SK-N-SH treated with all-trans-retinoic acid at 6 μM for 48 hours (cell line): ENCODE measurements at regions not wholly inside any gene's neighbourhood (a gene's known extent, or its start where the extent isn't known, plus 50 kb on each side); places are given as distances from the start of the nearest gene placed in this dataset.

Source experiments
- ARNTL ChIP-seq: fragments of 450-650 bp; formaldehyde crosslinking; IDR thresholded peaks from 2 replicates; pipeline ENCODE4 v1.5.0; 2020; ENCODE audit warnings: low read depth, mild to moderate bottlenecking, moderate library complexity, borderline replicate concordance
- BACH2 ChIP-seq: fragments of 250-450 bp; sonication (Bioruptor Pico); IDR thresholded peaks from 2 replicates; pipeline ENCODE4 v1.9.0; 2021; ENCODE audit warnings: mild to moderate bottlenecking, borderline replicate concordance
- CSDC2 ChIP-seq: fragments of 250-450 bp; sonication (Bioruptor Pico); IDR thresholded peaks from 2 replicates; pipeline ENCODE4 v1.5.0; 2020; ENCODE audit warnings: mild to moderate bottlenecking, moderate library complexity
- ESRRG ChIP-seq: fragments of 250-450 bp; sonication (Bioruptor Pico); IDR thresholded peaks from 2 replicates; pipeline ENCODE4 v1.6.1; 2021; ENCODE audit warnings: mild to moderate bottlenecking
- ISL1 ChIP-seq: fragments of 250-450 bp; sonication (Bioruptor Pico); IDR thresholded peaks from 2 replicates; pipeline ENCODE4 v2.1.2; 2022; ENCODE audit warnings: mild to moderate bottlenecking, moderate library complexity
- OSR1 ChIP-seq: fragments of 250-450 bp; sonication (Bioruptor Pico); IDR thresholded peaks from 2 replicates; pipeline ENCODE4 v1.8.0; 2022; ENCODE audit warnings: moderate library complexity, mild to moderate bottlenecking, inconsistent platforms
- RARB ChIP-seq: fragments of 250-450 bp; sonication (Bioruptor Pico); IDR thresholded peaks from 2 replicates; pipeline ENCODE4 v1.8.0; 2021; ENCODE audit warnings: mild to moderate bottlenecking, moderate library complexity
- TCF4 ChIP-seq: fragments of 250-450 bp; sonication (Bioruptor Pico); IDR thresholded peaks from 2 replicates; pipeline ENCODE4 v1.8.0; 2021; ENCODE audit warnings: mild to moderate bottlenecking, moderate library complexity, borderline replicate concordance
- ZC3H10 ChIP-seq: fragments of 250-450 bp; sonication (Bioruptor Pico); IDR thresholded peaks from 2 replicates; pipeline ENCODE4 v1.5.1; 2021; ENCODE audit warnings: mild to moderate bottlenecking, moderate library complexity
- ZNF565 ChIP-seq: fragments of 450-650 bp; formaldehyde crosslinking; conservative IDR thresholded peaks from 2 replicates; pipeline ENCODE4 v1.5.0; 2020; ENCODE audit warnings: low read depth, mild to moderate bottlenecking, moderate library complexity
- TF ChIP-seq, protein P1 (sequence below): fragments of 250-450 bp; sonication (Bioruptor Pico); IDR thresholded peaks from 2 replicates; pipeline ENCODE4 v1.5.1; 2020; ENCODE audit warnings: low read depth, mild to moderate bottlenecking, moderate library complexity
- TF ChIP-seq, protein P2 (sequence below): fragments of 250-450 bp; sonication (Bioruptor Pico); IDR thresholded peaks from 2 replicates; pipeline ENCODE4 v1.5.1; 2021; ENCODE audit warnings: mild to moderate bottlenecking, moderate library complexity
- TF ChIP-seq, protein P3 (sequence below): fragments of 250-450 bp; sonication (Bioruptor Pico); IDR thresholded peaks from 2 replicates; pipeline ENCODE4 v1.8.0; 2020; ENCODE audit warnings: mild to moderate bottlenecking, moderate library complexity, borderline replicate concordance

DNA sequence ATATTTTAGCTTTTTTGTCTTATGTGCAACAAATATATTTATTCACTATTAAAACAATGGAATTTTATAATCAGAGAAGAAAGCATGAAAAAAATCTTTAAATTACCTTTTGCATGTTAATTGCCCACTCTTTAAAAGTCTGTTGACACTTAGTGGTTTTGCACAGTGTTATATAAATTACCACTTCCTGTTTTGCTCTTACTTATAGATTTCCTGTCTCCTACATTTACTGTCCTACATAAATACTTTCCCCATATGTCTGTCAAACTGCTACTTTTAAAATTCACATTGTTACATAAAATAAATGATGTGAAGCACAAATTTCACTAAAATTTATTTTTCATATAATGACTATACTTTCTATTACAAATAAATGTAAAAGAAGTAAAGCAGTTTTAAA is 161.1 kb upstream of the NDST4 start:
- TF ChIP-seq RARB (CRISPR knock-in tag): no peak
- no peak for TF ChIP-seq ISL1 (CRISPR knock-in tag)
- TF ChIP-seq OSR1 (CRISPR knock-in tag): no peak
- TF ChIP-seq ZC3H10: no peak
- TF ChIP-seq, protein P1, sequence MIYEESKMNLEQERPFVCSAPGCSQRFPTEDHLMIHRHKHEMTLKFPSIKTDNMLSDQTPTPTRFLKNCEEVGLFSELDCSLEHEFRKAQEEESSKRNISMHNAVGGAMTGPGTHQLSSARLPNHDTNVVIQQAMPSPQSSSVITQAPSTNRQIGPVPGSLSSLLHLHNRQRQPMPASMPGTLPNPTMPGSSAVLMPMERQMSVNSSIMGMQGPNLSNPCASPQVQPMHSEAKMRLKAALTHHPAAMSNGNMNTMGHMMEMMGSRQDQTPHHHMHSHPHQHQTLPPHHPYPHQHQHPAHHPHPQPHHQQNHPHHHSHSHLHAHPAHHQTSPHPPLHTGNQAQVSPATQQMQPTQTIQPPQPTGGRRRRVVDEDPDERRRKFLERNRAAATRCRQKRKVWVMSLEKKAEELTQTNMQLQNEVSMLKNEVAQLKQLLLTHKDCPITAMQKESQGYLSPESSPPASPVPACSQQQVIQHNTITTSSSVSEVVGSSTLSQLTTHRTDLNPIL (CRISPR knock-in tag): no peak
- no peak for TF ChIP-seq CSDC2 (CRISPR knock-in tag)
- TF ChIP-seq, protein P2, sequence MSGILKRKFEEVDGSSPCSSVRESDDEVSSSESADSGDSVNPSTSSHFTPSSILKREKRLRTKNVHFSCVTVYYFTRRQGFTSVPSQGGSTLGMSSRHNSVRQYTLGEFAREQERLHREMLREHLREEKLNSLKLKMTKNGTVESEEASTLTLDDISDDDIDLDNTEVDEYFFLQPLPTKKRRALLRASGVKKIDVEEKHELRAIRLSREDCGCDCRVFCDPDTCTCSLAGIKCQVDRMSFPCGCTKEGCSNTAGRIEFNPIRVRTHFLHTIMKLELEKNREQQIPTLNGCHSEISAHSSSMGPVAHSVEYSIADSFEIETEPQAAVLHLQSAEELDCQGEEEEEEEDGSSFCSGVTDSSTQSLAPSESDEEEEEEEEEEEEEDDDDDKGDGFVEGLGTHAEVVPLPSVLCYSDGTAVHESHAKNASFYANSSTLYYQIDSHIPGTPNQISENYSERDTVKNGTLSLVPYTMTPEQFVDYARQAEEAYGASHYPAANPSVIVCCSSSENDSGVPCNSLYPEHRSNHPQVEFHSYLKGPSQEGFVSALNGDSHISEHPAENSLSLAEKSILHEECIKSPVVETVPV (CRISPR knock-in tag): no peak
- TF ChIP-seq, protein P3, sequence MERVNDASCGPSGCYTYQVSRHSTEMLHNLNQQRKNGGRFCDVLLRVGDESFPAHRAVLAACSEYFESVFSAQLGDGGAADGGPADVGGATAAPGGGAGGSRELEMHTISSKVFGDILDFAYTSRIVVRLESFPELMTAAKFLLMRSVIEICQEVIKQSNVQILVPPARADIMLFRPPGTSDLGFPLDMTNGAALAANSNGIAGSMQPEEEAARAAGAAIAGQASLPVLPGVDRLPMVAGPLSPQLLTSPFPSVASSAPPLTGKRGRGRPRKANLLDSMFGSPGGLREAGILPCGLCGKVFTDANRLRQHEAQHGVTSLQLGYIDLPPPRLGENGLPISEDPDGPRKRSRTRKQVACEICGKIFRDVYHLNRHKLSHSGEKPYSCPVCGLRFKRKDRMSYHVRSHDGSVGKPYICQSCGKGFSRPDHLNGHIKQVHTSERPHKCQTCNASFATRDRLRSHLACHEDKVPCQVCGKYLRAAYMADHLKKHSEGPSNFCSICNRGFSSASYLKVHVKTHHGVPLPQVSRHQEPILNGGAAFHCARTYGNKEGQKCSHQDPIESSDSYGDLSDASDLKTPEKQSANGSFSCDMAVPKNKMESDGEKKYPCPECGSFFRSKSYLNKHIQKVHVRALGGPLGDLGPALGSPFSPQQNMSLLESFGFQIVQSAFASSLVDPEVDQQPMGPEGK (CRISPR knock-in tag): no peak
- TF ChIP-seq ARNTL (CRISPR knock-in tag): no peak
- TF ChIP-seq TCF4 (CRISPR knock-in tag): no peak
- TF ChIP-seq ZNF565 (CRISPR knock-in tag): no peak
- TF ChIP-seq ESRRG (CRISPR knock-in tag): no peak
- TF ChIP-seq BACH2 (CRISPR knock-in tag): no peak
